HG03159 (cell line): ENCODE measurements at regions not wholly inside any gene's neighbourhood (a gene's known extent, or its start where the extent isn't known, plus 50 kb on each side); places are given as distances from the start of the nearest gene placed in this dataset.
"Not testable (repeated sequence)": the region's sequence is repeated elsewhere in the genome, so short reads cannot be mapped to it uniquely, and the experiment has no call there.

ENCODE experiments used
- ATAC-seq: cut with Tn5 transposase; IDR thresholded peaks from one replicate; pipeline ENCODE4 v1.9.1; 2021; ENCODE audit warnings: mild to moderate bottlenecking, moderate library complexity; ENCODE audit not compliant: unreplicated experiment

DNA sequence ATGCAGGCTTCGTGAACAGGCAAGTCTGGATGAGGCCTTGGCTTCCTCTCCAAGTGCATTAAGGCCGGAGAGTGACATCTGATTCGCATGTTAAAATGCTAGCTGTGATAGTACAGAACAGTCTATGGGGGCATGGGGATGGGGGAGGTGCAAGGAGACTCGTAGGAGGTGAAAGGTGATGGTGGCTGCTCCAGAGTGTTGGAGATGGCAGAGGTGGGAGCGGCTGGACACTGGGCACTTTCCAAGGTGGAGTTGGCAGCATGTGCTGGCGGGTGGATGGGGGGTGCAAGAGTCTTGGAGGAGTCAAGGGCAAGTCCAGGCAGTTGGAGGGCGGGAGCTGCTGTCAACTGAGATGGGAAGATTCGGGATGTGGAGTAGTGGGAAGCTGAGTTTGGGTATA lies 350.9 kb upstream of the TNRC6C start:
- no peak for ATAC-seq

DNA sequence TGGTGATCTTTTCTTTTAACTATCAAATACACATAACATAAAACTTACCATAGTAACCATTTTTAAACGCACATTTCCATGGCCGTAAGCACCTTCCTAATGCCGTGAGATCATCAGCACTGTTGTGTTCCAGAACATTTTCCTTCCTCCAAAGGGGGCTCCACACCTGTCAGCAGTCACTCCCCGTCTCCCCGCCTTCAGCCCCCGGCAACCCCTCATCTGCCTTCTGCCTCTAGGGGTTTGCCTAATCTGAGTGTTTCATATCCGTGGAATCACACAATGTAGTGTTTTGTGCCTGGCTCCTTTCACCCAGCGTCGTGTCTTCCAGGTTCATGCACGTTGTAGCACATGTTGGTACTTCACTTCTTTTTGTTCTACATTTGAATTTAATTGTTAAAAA lies 350.1 kb upstream of the TNRC6C start:
- no peak for ATAC-seq

DNA sequence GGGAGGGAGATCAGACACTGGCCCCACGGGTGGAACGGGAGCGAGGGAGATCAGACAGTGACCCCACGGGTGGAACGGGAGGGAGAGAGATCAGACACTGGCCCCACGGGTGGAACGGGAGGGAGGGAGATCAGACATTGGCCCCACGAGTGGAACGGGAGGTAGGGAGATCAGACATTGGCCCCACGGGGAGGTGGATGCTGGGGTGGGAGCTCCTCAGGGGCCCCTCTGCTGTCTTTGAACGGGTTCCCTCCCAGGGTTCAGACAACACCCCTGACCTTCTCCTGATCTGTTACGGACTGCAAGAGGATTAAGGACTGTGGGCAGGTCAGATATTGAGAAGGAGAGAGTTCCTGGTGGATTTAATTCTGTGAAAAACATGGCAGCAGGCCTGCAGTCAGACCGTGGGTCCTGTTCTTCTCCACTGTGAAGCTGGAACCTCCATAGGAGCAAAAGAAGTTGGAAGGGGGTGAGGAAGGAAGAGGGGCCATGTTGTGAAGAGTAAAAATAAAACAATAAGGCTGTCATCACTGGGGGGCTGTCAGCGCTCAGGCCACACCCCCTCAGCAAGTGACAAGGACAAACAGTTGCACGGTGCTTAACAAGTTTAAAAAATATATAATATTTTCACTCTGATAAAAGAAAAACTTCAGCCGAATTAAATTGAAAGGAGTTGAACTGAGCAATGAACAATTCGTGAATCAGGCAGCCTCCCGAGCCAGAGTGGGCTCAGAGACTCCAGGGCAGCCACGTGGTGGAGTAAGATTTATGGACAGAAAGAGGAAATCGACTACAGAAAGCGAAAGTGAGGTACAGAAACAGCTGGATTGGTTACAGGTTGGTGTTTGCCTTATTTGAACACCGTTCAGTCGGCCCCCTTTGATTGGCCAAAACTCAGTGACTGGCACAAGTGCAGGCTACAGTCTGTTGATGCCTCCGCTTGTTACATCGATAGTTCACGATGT lies 348.7 kb upstream of the TNRC6C start:
- no peak for ATAC-seq

DNA sequence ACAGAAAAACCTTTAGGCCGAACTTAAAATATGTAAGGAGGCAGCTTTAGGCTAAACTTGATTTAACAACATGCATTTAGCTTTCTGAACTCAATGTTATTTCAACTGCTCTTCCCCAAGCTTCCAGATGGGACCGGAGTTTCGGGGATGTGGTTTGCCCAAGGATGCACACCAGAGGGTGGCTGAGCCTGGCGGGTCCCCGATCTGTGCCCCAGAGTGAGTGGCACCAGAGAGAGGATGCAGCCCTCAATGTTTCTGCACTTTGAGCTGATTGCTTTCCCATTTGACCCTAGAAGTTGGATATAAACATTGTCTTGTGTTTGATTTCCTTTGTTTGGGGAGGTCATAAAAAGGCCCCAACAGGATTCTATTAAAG lies 348.0 kb upstream of the TNRC6C start:
- ATAC-seq = no peak

DNA sequence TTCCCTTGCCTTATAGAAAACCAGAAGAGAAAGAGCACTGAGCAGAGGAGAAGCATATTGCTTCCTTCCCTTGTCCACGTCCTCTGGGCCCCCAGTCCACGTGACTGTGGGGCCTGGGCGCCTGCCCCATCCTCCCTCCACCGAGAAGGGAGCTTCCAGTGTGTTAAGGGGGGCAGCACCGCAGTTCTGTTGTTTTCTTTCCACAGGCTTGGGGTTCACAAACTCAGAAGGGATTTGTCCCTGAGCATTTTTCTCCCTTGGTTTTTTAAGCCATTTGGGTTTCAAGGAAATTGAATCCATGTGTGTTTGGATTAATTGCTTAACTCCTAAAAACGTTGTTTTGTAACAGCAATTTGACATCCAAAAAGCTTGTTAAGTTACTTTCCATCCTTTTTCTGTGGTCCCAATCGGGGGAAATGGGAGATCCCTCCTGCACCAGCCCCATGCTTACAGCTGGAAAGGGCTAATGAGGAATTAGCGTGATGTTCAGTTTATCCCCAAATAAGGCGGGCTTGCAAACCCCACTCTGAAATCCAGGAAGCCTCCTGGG lies 347.5 kb upstream of the TNRC6C start:
- ATAC-seq = no peak

DNA sequence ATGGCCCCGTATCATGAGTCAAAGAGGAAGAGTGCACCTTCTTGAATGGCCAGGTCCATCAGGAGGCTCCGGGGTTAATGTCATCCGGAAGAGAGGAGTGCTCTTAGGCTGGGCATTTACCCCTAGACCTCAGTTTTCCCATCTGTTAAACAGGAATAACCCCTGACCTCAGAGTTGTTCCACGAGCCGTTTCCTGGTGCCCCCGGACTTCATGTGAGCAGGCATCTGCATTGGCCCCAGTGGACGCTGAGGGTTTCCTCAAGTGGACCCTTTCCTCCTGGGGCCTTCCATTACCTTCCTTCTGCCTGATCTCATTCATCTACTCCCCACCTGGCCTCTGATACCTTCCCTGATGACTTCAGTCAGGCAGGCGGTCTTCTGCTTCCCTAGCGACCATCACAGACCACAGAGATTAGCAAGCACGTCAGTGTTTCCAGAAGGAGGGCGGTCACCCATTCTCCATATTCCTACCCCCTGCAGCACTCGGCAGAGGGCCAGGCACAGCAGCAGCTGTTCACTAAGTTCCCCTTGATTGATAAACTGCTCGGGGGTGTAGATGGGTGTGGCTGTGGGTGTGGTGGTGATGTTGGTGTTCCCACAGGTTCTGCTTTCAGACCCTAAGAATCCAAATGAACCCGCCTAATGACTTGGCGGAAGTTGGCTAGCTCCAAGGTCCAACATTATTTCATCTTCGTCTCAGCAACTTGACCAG lies 346.6 kb upstream of the TNRC6C start:
- ATAC-seq = no peak

DNA sequence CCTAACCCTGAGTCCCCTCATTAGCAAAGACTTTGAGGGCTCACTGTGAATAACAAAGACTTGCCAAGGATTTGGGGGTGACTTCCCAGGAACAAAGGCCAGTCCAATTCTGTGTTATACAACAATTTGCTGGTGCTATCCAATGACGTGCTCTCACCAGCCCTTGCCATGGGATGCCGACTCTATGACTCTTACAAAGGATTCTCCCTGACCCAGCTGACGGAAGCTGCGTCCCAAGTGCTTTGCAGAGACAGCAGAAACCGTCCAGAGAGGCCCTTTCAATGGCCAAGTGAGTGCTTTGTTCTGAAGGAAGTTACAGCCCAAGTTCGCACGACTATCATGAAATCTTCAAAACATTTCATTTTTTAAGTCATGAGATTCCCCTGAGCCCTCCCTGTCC lies 345.3 kb upstream of the TNRC6C start:
- no peak for ATAC-seq

DNA sequence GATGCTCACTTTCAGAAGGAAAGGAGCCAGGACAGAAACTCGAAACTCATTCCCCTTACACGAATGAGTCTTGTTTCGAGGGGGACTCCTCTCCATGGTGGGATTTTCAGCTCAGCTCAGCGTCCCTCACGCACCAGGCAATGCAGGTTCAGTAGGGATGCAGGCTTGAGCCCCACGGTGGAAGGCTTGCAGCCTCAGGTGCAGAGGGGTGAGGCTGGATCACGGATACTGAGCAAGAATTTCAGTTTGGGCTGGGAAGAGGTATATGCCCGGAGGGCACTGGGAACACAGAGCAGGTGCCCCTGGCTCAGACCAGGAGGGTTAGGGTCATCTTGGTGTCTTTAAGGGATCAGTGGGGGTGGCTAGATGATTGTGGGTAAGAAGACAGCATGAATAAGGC lies 344.9 kb upstream of the TNRC6C start:
- ATAC-seq = no peak

DNA sequence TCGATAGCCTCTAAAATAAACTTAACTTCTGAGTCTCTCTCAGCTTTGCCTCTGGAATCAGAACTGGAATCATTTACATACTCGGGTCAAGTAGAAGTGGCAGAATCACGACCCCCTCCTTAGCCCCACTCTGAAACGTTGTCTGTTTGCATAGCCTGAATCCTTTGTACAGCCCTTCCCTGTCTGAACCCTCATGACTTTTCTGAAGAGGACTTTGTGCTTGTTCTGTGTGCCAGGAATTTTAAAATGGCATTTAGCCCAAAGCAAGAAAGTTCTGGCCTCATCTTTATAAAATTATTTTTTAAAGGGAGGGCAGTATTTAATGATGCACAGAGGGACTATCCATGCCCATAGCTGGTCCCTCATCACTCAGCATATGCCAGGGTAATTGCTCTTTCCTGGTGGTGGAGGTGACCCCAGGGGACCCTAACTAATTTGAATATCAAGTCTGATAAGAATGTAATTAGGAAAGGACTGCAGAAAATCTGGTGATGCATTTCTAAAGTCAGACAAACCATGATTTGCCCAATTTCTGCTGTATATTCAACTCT lies 342.7 kb upstream of the TNRC6C start:
- ATAC-seq = no peak

DNA sequence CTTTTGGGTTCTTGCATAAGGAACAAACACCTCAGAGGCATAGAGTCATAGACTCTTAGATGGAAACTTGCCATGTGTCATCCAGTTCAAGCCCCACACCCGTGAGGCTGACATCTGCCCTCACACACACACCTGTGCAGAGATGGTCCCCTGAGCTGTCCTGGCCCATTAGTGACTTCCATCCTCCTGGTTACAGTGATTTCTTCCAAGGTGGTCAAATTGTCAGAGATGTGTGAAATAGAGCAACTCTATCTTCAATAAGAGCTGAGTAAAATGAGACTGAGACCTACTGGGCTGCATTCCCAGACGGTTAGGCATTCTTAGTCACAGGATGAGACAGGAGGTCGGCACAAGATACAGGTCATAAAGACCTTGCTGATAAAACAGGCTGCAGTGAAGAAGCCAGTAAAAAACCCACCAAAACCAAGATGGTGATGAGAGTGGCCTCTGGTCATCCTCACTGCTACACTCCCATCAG lies 342.2 kb upstream of the TNRC6C start:
- no peak for ATAC-seq

DNA sequence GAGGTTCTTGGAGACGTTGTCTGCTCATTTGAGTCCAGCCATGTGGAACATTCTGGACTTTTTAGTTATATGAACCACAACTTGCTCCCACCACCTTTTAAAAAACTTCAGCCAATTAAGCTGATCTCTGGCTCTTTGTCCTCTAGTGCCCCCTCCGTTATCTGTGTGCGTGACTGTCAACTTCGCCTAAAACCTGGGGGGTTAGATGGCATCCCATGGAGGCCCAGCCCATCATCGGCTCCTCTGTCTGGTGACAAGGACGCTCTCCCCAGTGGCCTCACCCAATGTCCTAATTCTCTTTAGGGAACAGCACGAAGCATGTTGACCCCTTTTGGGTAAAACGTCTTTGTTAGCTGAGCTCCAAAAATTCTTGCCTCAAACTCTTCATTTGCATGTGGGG lies 341.0 kb upstream of the TNRC6C start:
- ATAC-seq = no peak

DNA sequence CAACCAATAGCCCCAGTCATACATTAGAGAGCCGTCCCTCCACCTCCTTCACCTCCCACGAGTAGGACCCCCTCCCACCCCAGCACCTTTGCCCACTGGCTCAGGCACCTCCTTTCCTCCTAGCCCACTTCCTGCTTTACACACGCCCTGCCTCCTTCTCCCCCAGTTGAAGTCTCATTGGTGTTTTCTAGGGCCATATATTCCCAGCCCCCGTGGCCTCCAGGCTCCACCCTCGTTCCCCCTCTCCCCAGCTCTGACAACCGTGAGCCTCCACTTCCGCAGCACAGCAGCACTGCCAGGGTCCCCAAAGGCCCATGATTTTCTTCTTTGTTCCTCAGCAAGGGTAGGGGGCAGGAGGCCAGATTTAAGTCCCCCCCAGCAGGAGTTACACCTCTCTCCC lies 340.3 kb upstream of the TNRC6C start:
- ATAC-seq = no peak

DNA sequence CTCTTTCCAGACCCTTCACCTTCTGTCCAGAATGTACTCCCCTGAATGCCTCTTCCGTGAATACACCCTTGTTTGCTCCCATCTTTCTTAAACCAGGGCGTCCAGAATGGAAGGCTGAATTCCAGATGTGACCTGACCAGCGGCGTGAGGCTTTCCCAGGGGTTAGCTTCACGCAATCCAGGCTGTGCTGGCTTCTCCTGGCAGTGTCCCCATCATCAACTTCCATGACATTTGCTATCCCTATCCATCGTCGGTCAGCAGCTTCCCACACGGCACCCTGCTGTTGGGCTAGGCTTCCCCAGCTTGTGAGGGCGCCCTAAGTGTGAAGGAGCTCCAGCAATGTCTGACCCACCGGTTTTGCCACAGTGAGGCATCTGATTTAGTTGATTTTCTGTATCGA lies 339.8 kb upstream of the TNRC6C start:
- ATAC-seq = no peak

DNA sequence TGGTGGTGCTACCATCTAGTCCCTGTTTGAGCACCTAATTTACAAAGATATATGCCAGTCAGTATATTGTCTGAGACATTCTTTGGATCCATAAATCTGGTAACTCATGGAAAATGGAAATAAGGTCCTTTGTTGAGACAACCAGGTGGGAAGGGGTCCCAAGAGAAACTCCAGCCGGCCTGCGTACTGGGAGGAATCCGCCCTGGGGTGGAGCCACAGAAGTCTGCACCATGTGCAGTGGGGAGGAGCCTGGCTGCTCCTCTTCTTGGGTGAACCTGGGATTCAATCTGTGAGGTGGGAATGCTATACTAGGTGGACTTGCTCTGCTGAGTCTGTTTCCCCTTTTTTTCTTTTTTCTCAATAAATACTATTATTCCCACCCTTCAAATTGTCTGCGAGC lies 339.2 kb upstream of the TNRC6C start:
- no peak for ATAC-seq

DNA sequence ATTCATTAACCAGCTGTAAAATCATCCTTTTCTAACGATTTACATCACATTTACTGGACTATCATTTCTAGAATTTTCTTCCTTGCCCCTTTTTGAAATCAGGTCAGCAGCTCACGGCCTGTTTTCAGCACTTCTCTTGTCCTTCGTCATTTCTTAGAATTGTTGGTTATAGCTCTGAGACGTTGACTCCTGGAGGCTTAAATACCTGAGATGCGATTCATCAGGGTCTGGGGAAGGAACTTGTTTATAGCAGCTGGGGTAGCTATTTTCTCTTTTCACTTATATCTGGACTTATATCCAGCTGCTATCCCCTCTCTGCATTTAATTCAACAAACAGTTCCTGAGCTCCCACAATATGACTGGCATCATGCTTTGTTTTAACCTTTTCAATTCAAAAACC lies 338.7 kb upstream of the TNRC6C start:
- ATAC-seq = no peak

DNA sequence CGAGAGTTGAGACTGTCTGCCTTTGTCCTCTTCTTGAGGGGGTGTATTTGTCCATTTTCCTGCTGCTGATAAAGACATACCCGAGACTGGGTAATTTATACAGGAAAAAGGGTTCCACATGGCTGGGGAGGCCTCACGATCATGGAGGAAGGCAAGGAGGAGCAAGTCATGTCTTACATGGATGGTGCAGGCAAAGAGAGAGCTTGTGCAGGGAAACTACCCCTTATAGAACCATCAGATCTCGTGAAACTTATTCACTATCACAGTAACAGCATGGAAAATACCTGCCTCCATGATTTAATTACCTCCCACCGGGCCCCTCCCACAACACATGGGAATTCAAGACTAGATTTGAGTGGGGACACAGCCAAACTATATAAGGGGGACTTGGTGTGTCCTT lies 338.2 kb upstream of the TNRC6C start:
- ATAC-seq = no peak

DNA sequence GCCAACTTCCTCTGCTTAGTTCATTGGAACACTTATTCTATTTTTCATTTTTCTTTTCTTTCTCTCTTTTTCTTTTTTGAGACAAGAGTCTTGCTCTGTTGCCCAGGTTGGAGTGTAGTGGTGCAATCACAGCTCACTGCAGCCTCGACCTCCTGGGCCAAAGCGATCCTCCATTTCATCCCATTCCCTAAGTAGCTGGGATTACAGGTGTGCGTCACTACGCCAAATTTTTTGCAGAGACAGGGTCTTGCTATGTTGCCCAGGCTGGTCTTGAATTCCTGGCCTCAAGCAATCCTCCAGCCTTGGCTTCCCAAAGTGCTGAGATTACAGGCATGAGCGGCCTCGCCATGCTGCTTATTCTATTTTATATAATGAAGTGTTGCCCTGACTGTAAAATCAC lies 336.4 kb upstream of the TNRC6C start:
- ATAC-seq = not testable (repeated sequence)

DNA sequence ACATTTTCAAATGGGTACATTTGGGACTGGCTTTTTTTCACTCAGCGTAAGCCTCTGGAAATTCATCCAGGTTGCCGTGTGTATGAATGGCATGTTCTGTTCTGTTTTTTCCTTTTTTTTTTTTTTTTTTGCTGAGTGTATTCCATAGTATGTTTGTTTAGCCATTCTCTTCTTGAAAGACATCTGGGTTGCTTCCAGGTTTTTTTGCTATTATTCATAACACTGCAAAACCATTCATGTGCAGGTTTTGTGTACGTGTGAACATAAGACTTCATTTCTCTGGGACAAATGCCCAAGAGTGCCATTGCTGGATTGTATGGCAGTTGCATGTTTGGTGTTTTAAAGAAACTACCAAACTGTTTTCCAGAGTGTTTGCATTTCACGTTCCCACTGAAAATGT lies 335.9 kb upstream of the TNRC6C start:
- ATAC-seq = no peak

DNA sequence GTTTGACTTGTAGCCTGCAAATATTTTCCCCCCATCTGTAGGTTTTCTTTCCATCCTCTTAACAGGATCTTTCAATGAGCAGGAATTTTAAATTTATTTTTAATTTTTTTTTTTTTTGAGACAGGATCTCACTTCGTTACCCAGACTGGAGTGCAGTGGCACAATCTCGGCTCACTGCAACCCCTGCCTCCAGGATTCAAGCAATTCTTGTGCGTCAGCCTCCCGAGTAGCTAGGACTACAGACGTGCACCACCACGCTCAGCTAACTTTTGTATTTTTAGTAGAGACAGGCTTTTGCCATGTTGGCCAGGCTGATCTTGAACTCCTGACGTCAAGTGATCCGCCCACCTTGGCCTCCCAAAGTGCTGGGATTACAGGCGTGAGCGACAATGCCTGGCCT lies 335.2 kb upstream of the TNRC6C start:
- not testable (repeated sequence) for ATAC-seq

DNA sequence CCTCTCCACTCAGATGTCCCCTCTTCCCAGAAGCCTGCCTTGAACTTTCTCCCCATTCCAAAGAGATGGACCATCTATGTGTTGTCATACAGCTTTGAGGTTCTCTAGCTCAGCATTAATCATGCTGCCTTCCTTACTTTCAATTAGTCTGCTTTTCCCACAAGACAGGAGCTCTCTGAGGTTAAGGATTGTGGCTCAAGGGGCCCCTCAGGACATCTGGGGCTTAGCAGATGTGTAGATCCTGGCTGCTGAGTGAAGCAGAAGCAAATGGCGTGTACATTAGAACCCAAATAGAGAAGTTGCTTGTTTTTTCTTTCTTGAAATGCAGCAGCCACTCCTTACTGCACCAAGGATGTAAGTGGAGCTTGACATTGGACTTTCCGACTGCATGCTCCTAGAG lies 330.5 kb upstream of the TNRC6C start:
- no peak for ATAC-seq

DNA sequence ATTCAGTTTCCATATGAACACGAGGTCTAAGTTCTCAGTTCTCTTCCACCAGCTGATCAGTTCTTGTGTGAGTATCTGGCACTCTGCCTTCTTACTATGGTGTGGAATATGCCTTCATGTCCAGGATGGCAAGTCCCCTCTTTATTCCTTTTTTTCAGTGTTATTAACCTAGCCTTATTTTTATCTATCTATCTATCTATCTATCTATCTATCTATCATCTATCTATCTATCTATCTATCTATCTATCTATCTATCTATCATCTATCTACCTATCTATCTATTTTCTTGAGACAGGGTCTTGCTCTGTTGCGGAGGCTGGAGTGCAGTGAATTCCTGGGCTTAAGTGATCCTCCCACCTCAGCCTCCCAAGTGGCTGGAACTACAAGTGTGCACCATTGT lies 329.2 kb upstream of the TNRC6C start:
- ATAC-seq = not testable (repeated sequence)

DNA sequence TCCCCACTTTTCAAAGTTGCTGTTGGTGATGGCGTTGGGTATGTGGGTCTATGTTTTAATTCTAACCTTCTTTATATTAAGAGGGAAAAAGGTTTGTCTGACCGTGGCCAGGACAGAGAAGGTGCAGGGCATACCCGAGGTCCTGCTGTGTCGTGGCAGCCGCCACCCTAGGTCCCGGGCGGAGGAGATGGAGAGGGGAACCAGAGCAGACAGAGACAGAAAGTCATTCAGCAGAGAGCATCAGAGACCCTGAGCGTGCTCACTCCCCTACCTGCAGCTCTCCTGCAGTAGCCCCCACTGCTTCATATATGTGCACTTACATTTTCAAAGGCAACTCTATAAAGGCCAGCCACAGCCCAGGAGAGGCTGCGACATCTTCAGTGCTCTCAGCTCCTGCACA lies 327.2 kb upstream of the TNRC6C start:
- no peak for ATAC-seq
